ENCODE measurements at regions not wholly inside any gene's neighbourhood (a gene's known extent, or its start where the extent isn't known, plus 50 kb on each side); places are given as distances from the start of the nearest gene placed in this dataset.
"Not testable (repeated sequence)": the region's sequence is repeated elsewhere in the genome, so short reads cannot be mapped to it uniquely, and the experiment has no call there.

DNA sequence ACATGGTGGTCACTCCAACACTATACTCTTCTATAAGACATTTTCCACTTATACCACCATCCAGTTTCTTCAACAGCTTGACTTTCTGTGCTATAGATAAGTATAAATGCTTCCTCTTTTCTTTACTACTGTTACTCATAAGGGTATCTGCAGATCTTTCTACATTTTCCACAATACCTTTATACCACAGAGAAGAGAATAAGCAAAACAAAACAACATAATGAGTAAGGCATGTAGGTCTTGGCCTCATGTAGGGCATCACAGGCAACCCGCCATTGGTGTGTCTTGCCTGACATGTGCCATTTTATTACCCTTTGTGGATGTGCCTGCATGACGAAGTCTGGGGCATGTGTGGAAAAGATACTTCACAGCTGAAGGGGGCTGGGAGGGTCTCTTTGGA, 265.3 kb upstream of the STARD13 start:
- H3K4me3 ChIP-seq (ENCODE audit: low read length in 2 of 2), result no peak overlapping the region
- no peak overlapping the region for H3K27ac ChIP-seq (ENCODE audit: low read length)
- no peak overlapping the region for H3K9ac ChIP-seq (ENCODE audit: low read length in 2 of 2)
- no peaks in the 10 kb centered on the region for H3K27me3 ChIP-seq (ENCODE audit: control insufficient read depth in 1 of 2, insufficient read depth in 2 of 2, low read length in 2 of 2)
- no peaks in the 10 kb centered on the region for H3K9me3 ChIP-seq (ENCODE audit: control insufficient read depth in 2 of 2, low read length in 2 of 2)
- no peaks in the 10 kb centered on the region for H3K36me3 ChIP-seq (ENCODE audit: control insufficient read depth in 2 of 2, insufficient read depth in 2 of 2, low read length in 2 of 2)
- H3K4me1 ChIP-seq (ENCODE audit: control insufficient read depth, insufficient read depth, low read length), result peaks cover 6% of the 10 kb centered on the region

DNA sequence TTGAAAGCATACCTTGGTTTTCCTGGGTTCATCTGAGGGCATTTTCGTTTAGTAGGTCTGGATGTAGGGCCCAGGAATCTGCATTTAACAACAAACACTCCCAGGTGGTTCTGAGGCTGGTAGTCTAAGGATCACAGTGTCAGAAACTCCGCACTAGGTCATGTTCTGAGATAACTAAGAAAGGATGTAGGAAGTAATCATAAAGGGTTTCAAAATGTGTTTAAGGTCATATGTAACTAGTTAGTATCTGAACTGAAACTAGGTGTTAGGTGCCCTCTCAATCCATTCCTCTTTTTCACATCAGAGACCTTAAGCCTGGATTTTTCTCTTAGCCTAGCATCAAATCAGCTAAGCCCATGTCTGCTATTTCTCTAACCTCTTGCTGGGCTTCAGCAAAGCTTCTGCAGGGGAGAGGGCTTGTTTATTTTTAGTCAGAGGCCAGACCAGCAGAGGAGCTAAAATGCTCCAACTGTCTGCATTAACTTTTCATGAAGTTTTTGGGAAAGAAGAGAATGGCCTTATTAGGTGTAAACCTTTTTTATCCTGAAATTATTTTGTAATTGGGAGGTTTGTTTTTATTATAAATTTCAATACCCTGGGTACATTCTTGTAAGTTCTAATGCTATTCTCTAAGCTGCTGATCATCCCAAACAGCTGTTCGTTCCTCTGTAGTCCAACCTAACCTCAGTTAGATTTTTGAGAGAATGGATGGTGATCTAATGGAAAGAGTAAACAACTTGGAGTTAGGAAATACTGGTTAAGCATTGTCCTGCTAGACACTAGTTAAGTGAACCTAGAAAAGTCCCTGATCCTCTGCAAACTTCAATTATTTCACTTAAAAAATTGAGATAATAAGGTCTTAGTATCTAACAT, 262.8 kb upstream of the RFC3 start:
- Histone ChIP-seq H3K9ac (ENCODE audit: low read length in 2 of 2) (no peak overlapping the region), H3K27me3 (ENCODE audit: control insufficient read depth in 1 of 2, insufficient read depth in 2 of 2, low read length in 2 of 2) (no peaks in the 10 kb centered on the region), H3K4me1 (ENCODE audit: control insufficient read depth, insufficient read depth, low read length) (peaks cover 6% of the 10 kb centered on the region), H3K4me3 (ENCODE audit: low read length in 2 of 2) (no peak overlapping the region), H3K9me3 (ENCODE audit: control insufficient read depth in 2 of 2, low read length in 2 of 2) (no peaks in the 10 kb centered on the region), H3K36me3 (ENCODE audit: control insufficient read depth in 2 of 2, insufficient read depth in 2 of 2, low read length in 2 of 2) (no peaks in the 10 kb centered on the region), H3K27ac (ENCODE audit: low read length) (no peak overlapping the region)

DNA sequence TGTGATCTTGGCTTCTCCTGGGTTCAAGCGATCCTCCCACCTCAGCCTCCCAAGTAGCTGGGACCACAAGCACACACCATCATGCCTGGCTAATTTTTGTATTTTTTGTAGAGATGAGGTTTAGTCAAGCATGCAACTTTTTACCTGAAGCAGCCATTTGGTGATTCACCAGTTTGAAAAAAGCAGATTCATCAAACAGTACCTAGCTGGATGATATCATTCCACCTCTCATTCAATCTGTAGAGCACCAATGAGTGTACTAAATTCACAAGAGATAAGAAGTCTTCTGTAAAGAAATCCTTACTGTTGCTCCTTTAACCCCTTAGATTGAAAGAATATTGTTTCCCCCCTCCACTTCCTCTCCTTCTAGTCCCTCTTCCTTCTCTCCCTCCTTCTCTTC, 261.1 kb upstream of the RFC3 start:
- Histone ChIP-seq H3K4me1 (ENCODE audit: control insufficient read depth, insufficient read depth, low read length) (peaks cover 6% of the 10 kb centered on the region), H3K27me3 (ENCODE audit: control insufficient read depth in 1 of 2, insufficient read depth in 2 of 2, low read length in 2 of 2) (no peaks in the 10 kb centered on the region), H3K27ac (ENCODE audit: low read length) (no peak overlapping the region), H3K9me3 (ENCODE audit: control insufficient read depth in 2 of 2, low read length in 2 of 2) (no peaks in the 10 kb centered on the region), H3K4me3 (ENCODE audit: low read length in 2 of 2) (no peak overlapping the region), H3K36me3 (ENCODE audit: control insufficient read depth in 2 of 2, insufficient read depth in 2 of 2, low read length in 2 of 2) (no peaks in the 10 kb centered on the region), H3K9ac (ENCODE audit: low read length in 2 of 2) (no peak overlapping the region)

DNA sequence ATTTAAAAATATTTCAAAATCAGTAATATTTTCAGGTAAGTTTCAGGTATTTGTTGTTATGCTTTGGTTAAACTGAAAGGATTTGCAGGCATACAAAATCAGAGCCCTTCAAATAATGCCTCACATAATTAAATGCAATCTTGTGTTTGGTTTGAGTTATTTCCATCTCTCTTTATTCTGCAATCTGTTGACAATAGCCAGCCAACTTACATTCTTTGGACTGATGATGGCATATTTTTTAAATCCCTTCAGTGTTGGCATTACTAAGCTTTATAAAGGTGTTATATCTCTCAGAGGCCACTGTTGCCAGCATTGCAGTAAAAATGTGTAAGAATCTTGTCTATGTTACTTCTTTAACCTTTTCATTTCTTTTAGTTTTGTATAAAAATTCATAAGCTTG, 257.2 kb upstream of the RFC3 start:
- peak overlapping the region in 1 of 2 donors; percentile 4 for H3K4me3 ChIP-seq (ENCODE audit: low read length in 2 of 2)
- H3K27ac ChIP-seq (ENCODE audit: low read length), result no peak overlapping the region
- no peak overlapping the region for H3K9ac ChIP-seq (ENCODE audit: low read length in 2 of 2)
- no peaks in the 10 kb centered on the region for H3K9me3 ChIP-seq (ENCODE audit: control insufficient read depth in 2 of 2, low read length in 2 of 2)
- H3K4me1 ChIP-seq (ENCODE audit: control insufficient read depth, insufficient read depth, low read length), result no peaks in the 10 kb centered on the region
- no peaks in the 10 kb centered on the region for H3K27me3 ChIP-seq (ENCODE audit: control insufficient read depth in 1 of 2, insufficient read depth in 2 of 2, low read length in 2 of 2)
- no peaks in the 10 kb centered on the region for H3K36me3 ChIP-seq (ENCODE audit: control insufficient read depth in 2 of 2, insufficient read depth in 2 of 2, low read length in 2 of 2)

- Histone ChIP-seq H3K36me3 (ENCODE audit: control insufficient read depth in 2 of 2, insufficient read depth in 2 of 2, low read length in 2 of 2) (no peaks in the 10 kb centered on the region), H3K4me3 (ENCODE audit: low read length in 2 of 2) (no peak overlapping the region), H3K27ac (ENCODE audit: low read length) (no peak overlapping the region), H3K9me3 (ENCODE audit: control insufficient read depth in 2 of 2, low read length in 2 of 2) (no peaks in the 10 kb centered on the region), H3K4me1 (ENCODE audit: control insufficient read depth, insufficient read depth, low read length) (no peaks in the 10 kb centered on the region), H3K27me3 (ENCODE audit: control insufficient read depth in 1 of 2, insufficient read depth in 2 of 2, low read length in 2 of 2) (no peaks in the 10 kb centered on the region), H3K9ac (ENCODE audit: low read length in 2 of 2) (no peak overlapping the region)
These were observed 256.3 kb upstream of the RFC3 start for GRCh38 chr13:33561627-33562026.

DNA sequence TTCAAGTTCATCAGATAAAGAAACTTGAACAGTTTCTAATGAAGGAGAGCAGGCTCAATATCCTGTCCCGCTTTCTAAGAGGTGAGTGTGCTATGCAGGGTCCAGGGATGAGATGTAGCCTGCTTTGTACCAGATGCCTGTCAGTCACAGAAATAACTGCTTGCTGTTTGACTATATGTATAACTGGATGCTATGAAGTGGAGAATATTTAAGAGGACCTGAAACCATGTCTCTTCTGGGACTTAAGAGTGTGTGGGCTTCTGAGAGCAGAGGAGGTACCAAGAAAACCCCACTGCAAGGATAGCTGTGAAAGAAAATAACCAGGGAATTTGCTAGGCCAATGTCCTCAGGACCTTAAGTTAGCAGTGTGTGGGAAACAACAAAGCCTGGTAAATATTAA, 246.3 kb upstream of the RFC3 start:
- Histone ChIP-seq H3K36me3 (ENCODE audit: control insufficient read depth in 2 of 2, insufficient read depth in 2 of 2, low read length in 2 of 2) (no peaks in the 10 kb centered on the region), H3K27me3 (ENCODE audit: control insufficient read depth in 1 of 2, insufficient read depth in 2 of 2, low read length in 2 of 2) (no peaks in the 10 kb centered on the region), H3K4me1 (ENCODE audit: control insufficient read depth, insufficient read depth, low read length) (no peaks in the 10 kb centered on the region), H3K4me3 (ENCODE audit: low read length in 2 of 2) (no peak overlapping the region), H3K27ac (ENCODE audit: low read length) (no peak overlapping the region), H3K9me3 (ENCODE audit: control insufficient read depth in 2 of 2, low read length in 2 of 2) (no peaks in the 10 kb centered on the region), H3K9ac (ENCODE audit: low read length in 2 of 2) (no peak overlapping the region)

DNA sequence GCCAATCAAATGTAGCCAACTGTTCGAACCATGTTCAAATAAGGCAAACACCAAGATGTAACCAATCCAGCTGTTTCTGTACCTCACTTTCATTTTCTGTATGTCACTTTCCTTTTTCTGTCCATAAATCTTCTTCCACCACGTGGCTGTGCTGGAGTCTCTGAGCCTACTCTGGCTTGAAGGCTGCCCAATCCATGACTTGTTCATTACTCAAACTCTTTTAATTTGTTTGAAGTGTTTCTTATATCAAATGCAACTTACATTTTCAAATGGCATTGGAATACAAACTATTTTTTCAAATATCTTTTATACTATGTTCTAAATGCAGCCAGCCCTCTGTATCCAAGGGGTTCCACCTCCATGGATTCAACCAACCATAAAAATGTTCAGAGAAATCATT, 245.6 kb upstream of the RFC3 start:
- H3K4me3 ChIP-seq (ENCODE audit: low read length in 2 of 2); H3K9me3 ChIP-seq (ENCODE audit: control insufficient read depth in 2 of 2, low read length in 2 of 2); H3K27me3 ChIP-seq (ENCODE audit: control insufficient read depth in 1 of 2, insufficient read depth in 2 of 2, low read length in 2 of 2); H3K36me3 ChIP-seq (ENCODE audit: control insufficient read depth in 2 of 2, insufficient read depth in 2 of 2, low read length in 2 of 2); H3K4me1 ChIP-seq (ENCODE audit: control insufficient read depth, insufficient read depth, low read length); H3K9ac ChIP-seq (ENCODE audit: low read length in 2 of 2); H3K27ac ChIP-seq (ENCODE audit: low read length): not testable (repeated sequence)

- H3K4me1 ChIP-seq (ENCODE audit: control insufficient read depth, insufficient read depth, low read length), result no peaks in the 10 kb centered on the region
- no peak overlapping the region for H3K4me3 ChIP-seq (ENCODE audit: low read length in 2 of 2)
- no peaks in the 10 kb centered on the region for H3K27me3 ChIP-seq (ENCODE audit: control insufficient read depth in 1 of 2, insufficient read depth in 2 of 2, low read length in 2 of 2)
- no peak overlapping the region for H3K9ac ChIP-seq (ENCODE audit: low read length in 2 of 2)
- H3K36me3 ChIP-seq (ENCODE audit: control insufficient read depth in 2 of 2, insufficient read depth in 2 of 2, low read length in 2 of 2), result no peaks in the 10 kb centered on the region
- H3K27ac ChIP-seq (ENCODE audit: low read length), result no peak overlapping the region
- H3K9me3 ChIP-seq (ENCODE audit: control insufficient read depth in 2 of 2, low read length in 2 of 2), result no peaks in the 10 kb centered on the region
These were observed 242.6 kb upstream of the RFC3 start for GRCh38 chr13:33575378-33575777.

- no peaks in the 10 kb centered on the region for H3K36me3 ChIP-seq (ENCODE audit: control insufficient read depth in 2 of 2, insufficient read depth in 2 of 2, low read length in 2 of 2)
- H3K9me3 ChIP-seq (ENCODE audit: control insufficient read depth in 2 of 2, low read length in 2 of 2), result no peaks in the 10 kb centered on the region
- no peak overlapping the region for H3K9ac ChIP-seq (ENCODE audit: low read length in 2 of 2)
- no peak overlapping the region for H3K27ac ChIP-seq (ENCODE audit: low read length)
- no peaks in the 10 kb centered on the region for H3K4me1 ChIP-seq (ENCODE audit: control insufficient read depth, insufficient read depth, low read length)
- H3K4me3 ChIP-seq (ENCODE audit: low read length in 2 of 2), result no peak overlapping the region
- no peaks in the 10 kb centered on the region for H3K27me3 ChIP-seq (ENCODE audit: control insufficient read depth in 1 of 2, insufficient read depth in 2 of 2, low read length in 2 of 2)
These were observed 240.9 kb upstream of the RFC3 start for GRCh38 chr13:33577007-33577406.

DNA sequence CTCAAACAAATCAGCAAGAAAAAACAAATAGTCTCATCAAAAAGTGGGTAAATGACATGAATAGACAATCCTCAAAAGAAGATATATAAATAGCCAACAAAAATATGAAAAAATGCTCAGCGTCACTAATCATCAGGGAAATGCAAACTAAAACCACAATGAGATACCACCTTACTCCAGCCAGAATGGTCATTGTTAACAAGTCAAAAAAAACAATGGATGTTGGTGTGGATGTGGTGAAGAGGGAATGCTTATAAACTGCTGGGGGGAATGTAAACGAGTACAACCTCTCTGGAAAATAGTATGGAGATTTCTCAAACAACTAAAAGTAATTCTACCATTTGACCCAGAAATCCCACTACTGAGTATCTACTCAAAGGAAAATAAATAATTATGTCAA, 239.2 kb upstream of the RFC3 start:
- Histone ChIP-seq H3K4me1 (ENCODE audit: control insufficient read depth, insufficient read depth, low read length) (no peaks in the 10 kb centered on the region), H3K27ac (ENCODE audit: low read length) (no peak overlapping the region), H3K36me3 (ENCODE audit: control insufficient read depth in 2 of 2, insufficient read depth in 2 of 2, low read length in 2 of 2) (no peaks in the 10 kb centered on the region), H3K9me3 (ENCODE audit: control insufficient read depth in 2 of 2, low read length in 2 of 2) (no peaks in the 10 kb centered on the region), H3K9ac (ENCODE audit: low read length in 2 of 2) (no peak overlapping the region), H3K4me3 (ENCODE audit: low read length in 2 of 2) (no peak overlapping the region), H3K27me3 (ENCODE audit: control insufficient read depth in 1 of 2, insufficient read depth in 2 of 2, low read length in 2 of 2) (no peaks in the 10 kb centered on the region)

DNA sequence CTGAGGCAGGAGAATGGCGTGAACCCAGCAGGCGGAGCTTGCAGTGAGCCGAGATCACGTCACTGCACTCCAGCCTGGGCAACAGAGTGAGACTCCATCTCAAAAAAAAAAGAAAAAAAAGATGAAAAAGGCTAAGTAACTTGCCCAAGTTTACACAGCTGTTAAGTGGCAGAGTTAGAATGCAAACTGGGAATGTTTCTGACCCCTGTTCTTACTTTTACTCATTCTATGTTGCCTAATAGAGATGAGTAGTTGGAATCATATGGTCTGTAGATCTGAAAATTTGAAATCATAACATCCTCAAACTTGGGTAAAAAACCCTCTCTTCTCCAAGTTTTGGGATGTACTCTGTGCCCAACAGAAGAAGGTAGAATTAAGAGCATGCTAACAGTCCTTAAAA, 235.8 kb upstream of the RFC3 start:
- Histone ChIP-seq H3K27ac (ENCODE audit: low read length) (no peak overlapping the region), H3K9ac (ENCODE audit: low read length in 2 of 2) (no peak overlapping the region), H3K36me3 (ENCODE audit: control insufficient read depth in 2 of 2, insufficient read depth in 2 of 2, low read length in 2 of 2) (no peaks in the 10 kb centered on the region)

More for the DNA sequence above, 235.8 kb upstream of the RFC3 start:
- no peak overlapping the region for H3K4me3 ChIP-seq (ENCODE audit: low read length in 2 of 2)
- no peaks in the 10 kb centered on the region for H3K4me1 ChIP-seq (ENCODE audit: control insufficient read depth, insufficient read depth, low read length)
- H3K27me3 ChIP-seq (ENCODE audit: control insufficient read depth in 1 of 2, insufficient read depth in 2 of 2, low read length in 2 of 2), result no peaks in the 10 kb centered on the region
- no peaks in the 10 kb centered on the region for H3K9me3 ChIP-seq (ENCODE audit: control insufficient read depth in 2 of 2, low read length in 2 of 2)

All from stomach smooth muscle (tissue), 2 donors.